ENCODE measurements at regions not wholly inside any gene's neighbourhood (a gene's known extent, or its start where the extent isn't known, plus 50 kb on each side); places are given as distances from the start of the nearest gene placed in this dataset.

- no peak overlapping the region for H3K4me3 ChIP-seq (ENCODE audit: low read depth, low read length)
- TF ChIP-seq CTCF (conservative IDR thresholded peaks at IDR 0.05; ENCODE audit: low read depth, low read length), result no peak
- DNase-seq (ENCODE audit: low read depth), result peak; percentile 14
Measured at GRCh38 chr7:110373416-110373815, 717.5 kb upstream of the LRRN3 start.

- H3K4me3 ChIP-seq (ENCODE audit: low read depth, low read length), result no peak overlapping the region
- no peak for TF ChIP-seq CTCF (conservative IDR thresholded peaks at IDR 0.05; ENCODE audit: low read depth, low read length)
- peak; percentile 19 for DNase-seq (ENCODE audit: low read depth)
Measured at GRCh38 chr7:110373859-110374258, 717.1 kb upstream of the LRRN3 start.

- H3K4me3 ChIP-seq (ENCODE audit: low read depth, low read length), result no peak overlapping the region
- no peak for TF ChIP-seq CTCF (conservative IDR thresholded peaks at IDR 0.05; ENCODE audit: low read depth, low read length)
- no peak for DNase-seq (ENCODE audit: low read depth)
Measured at GRCh38 chr7:110375068-110375467, 715.9 kb upstream of the LRRN3 start.

GRCh38 chr7:110382736-110383135 lies 708.2 kb upstream of the LRRN3 start:
- H3K4me3 ChIP-seq (ENCODE audit: low read depth, low read length), result no peak overlapping the region
- no peak for TF ChIP-seq CTCF (conservative IDR thresholded peaks at IDR 0.05; ENCODE audit: low read depth, low read length)

GRCh38 chr7:110386006-110386405 lies 704.9 kb upstream of the LRRN3 start:
- DNase-seq (ENCODE audit: low read depth), result no peak
- H3K4me3 ChIP-seq (ENCODE audit: low read depth, low read length), result no peak overlapping the region
- TF ChIP-seq CTCF (conservative IDR thresholded peaks at IDR 0.05; ENCODE audit: low read depth, low read length), result no peak

More at GRCh38 chr7:110382736-110383135, 708.2 kb upstream of the LRRN3 start:
- no peak for DNase-seq (ENCODE audit: low read depth)

GRCh38 chr7:110386913-110387312 lies 704.0 kb upstream of the LRRN3 start:
- no peak overlapping the region for H3K4me3 ChIP-seq (ENCODE audit: low read depth, low read length)
- no peak for TF ChIP-seq CTCF (conservative IDR thresholded peaks at IDR 0.05; ENCODE audit: low read depth, low read length)
- DNase-seq (ENCODE audit: low read depth), result peak; percentile 70

- DNase-seq (ENCODE audit: low read depth), result no peak
- H3K4me3 ChIP-seq (ENCODE audit: low read depth, low read length), result no peak overlapping the region
- TF ChIP-seq CTCF (conservative IDR thresholded peaks at IDR 0.05; ENCODE audit: low read depth, low read length), result no peak
Measured at GRCh38 chr7:110387689-110388088, 703.2 kb upstream of the LRRN3 start.
